Transverse colon (tissue), 3 donors: ENCODE measurements at regions not wholly inside any gene's neighbourhood (a gene's known extent, or its start where the extent isn't known, plus 50 kb on each side); places are given as distances from the start of the nearest gene placed in this dataset.
A peak's percentile ranks its signal among the peaks of the same experiment; 100 is the strongest.

Experiments used
- POLR2A ChIP-seq: fragments of 450-650 bp; IDR thresholded peaks from one replicate; pipeline ENCODE4 v1.6.1; 2016; ENCODE audit warnings: antibody characterized with exemption, mild to moderate bottlenecking, moderate library complexity
- TF ChIP-seq, protein P1 (sequence below), 5 experiments: fragments of 200-600 bp in 3 of 5; fragments of 450-650 bp in 2 of 5; sonication (generic) in 3 of 5; IDR thresholded peaks; 1 replicate in 2 of 5; 2 replicates in 3 of 5; pipeline ENCODE4 v1.5.1; 2016 to 2017; ENCODE audit warnings: antibody characterized with exemption in 5 of 5, inconsistent platforms in 3 of 5, mild to moderate bottlenecking in 2 of 5, moderate library complexity in 1 of 5

DNA sequence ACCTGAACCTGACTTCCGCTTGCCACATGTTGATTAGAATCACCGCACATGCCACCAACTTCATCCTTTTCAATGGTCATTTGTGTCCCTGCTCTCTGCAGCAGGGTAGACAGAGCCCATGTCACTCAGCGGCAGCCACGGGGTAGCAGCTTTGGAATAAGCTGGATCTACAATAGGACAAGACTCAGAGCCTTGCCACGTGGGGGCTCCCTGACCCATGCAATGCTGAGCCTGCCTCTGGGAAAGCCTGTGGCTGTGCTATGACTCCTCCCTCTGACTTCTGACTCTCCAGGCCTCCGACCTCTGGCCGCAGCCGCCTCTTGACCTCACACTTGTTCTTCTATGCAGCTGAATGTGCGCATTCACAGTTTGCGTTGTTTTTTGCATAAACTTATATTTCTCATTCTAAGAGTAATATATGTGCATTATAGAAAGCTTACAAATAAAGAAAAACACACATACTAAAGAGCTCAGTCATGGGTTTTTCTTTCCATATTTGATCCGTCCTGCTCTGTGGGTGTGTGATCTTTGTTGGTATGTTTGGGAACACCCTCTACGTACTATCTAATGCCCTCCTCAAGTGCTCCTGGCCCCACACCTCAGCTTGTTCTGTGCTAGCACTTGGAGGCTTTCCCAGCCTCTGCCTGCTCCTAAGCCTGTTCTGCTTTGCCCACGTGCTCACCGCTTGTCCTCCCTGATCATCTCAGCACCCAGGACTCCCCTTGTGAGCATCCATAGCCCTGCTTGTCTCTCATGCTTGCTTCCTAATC lies 198.0 kb upstream of the MKI67 start:
- TF ChIP-seq, protein P1, sequence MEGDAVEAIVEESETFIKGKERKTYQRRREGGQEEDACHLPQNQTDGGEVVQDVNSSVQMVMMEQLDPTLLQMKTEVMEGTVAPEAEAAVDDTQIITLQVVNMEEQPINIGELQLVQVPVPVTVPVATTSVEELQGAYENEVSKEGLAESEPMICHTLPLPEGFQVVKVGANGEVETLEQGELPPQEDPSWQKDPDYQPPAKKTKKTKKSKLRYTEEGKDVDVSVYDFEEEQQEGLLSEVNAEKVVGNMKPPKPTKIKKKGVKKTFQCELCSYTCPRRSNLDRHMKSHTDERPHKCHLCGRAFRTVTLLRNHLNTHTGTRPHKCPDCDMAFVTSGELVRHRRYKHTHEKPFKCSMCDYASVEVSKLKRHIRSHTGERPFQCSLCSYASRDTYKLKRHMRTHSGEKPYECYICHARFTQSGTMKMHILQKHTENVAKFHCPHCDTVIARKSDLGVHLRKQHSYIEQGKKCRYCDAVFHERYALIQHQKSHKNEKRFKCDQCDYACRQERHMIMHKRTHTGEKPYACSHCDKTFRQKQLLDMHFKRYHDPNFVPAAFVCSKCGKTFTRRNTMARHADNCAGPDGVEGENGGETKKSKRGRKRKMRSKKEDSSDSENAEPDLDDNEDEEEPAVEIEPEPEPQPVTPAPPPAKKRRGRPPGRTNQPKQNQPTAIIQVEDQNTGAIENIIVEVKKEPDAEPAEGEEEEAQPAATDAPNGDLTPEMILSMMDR (IDR thresholded peaks at IDR 0.05): peak in 1 of 5 experiments; percentile 9
- no peak for TF ChIP-seq POLR2A
